NCI-H146 (cell line): ENCODE measurements at regions not wholly inside any gene's neighbourhood (a gene's known extent, or its start where the extent isn't known, plus 50 kb on each side); places are given as distances from the start of the nearest gene placed in this dataset.

Experiments
- DNase-seq: peaks from one replicate; lab custom pipeline; 2025; lab: John Stamatoyannopoulos, UW

GRCh38 chr2:150585221-150585971 lies 97.9 kb upstream of the RND3 start:
- no peak for DNase-seq

DNA sequence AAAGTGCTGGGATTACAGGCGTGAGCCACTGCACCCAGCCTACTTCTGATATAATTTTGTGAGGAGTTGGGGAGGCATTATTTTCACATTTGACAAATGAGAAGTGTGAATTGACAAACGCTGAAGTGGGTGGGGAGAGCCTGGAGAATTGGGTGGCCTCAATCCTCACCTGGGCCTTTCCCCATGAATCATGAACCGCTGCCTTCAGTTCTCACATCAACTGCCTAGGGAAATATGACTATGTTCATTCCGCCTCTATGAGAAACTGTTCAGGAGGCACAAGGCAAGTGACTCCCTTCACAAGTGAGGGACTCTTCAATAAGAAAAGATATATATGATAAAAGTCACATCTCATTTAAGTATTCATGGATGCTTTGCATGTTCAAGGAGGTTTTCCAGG lies 96.6 kb upstream of the RND3 start:
- DNase-seq = no peak

- no peak for DNase-seq
These were observed 94.4 kb upstream of the RND3 start for GRCh38 chr2:150581717-150582472.

DNA sequence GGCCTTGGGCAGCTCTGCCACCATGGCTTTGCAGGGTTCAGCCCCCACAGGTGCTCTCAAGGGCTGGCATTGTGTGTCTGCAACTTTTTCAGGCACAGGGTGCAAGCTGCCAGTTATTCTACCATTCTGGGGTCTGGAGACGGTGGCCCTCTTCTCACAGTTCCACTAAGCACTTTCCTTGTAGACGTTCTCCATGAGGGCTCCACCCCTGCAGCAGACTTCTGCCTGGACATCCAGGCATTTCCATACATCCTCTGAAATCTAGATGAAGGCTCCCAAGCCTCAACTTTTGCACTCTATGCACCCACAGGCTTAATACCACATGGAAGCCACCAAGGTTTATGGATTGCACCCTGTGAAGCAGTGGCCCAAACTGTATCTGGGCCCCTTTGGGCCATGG lies 91.0 kb upstream of the RND3 start:
- no peak for DNase-seq

DNA sequence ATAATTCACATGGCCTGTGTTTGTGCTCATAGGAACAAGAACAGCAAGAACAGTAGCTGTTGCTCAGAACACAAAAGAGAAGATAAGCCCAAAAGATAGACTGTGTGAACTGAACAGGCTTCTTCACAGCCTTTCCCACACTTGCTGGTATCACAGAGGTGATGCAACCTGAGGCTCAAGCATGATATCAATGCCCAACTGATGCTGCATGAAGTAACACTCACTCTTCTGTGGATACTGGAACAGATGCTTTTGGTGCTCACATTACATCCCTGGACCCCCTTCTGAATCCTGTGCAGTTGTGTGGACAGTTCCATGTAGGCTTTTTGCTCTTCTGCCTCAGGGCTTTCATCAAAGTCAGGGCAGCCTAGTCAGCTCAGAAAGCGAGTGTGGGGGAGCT lies 88.4 kb upstream of the RND3 start:
- DNase-seq = no peak

- DNase-seq = no peak
These were observed 85.5 kb upstream of the RND3 start for GRCh38 chr2:150572961-150573395.

DNA sequence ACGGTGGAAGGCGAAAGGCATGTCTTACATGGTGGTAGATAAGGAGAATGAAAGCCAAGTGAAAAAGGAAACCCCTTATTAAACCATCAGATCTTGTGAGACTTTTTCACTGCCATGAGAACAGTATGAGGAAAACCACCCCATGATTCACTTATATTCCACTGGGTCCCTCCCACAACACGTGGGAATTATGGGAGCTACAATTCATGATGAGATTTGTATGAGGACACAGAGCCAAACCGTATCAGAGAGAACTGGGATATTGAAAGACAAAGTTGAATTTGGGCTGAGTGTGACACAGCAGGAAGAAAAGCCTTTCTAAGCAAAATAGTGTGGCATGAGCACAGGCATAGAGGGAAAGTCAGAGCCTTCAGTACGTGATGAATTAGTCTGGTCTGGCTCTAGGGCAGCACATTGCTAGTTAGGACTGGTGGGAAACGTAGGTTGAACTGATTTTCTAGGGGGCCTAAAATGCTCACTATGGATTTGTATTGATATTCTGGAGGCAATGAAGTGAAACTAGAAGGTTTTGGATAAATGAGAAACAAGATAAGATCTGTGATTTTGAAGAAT lies 84.8 kb upstream of the RND3 start:
- no peak for DNase-seq

DNA sequence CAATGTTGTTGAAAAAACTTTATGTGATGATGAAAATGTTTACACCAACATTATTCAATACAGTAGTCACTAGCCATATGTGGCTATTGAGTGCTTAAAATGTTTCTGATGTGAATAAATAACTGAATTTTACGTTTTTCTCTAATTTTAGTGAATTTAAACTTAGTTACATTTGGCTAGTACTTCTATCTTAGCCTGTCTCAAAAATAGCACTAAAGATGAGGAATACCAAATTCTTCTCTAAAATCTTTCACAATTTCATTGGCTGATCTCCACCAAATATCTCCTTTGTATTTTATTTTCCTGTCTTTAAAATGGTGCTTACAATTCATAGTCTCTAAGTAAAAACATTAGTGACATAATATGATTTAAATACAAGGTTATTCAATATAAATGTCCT lies 83.7 kb upstream of the RND3 start:
- DNase-seq = no peak

- DNase-seq = no peak
These were observed 83.2 kb upstream of the RND3 start for GRCh38 chr2:150570712-150571111.

GRCh38 chr2:150569761-150570160 lies 82.3 kb upstream of the RND3 start:
- DNase-seq = no peak

GRCh38 chr2:150567771-150568301 lies 80.4 kb upstream of the RND3 start:
- no peak for DNase-seq

GRCh38 chr2:150566289-150566688 lies 78.8 kb upstream of the RND3 start:
- no peak for DNase-seq

GRCh38 chr2:150561076-150561475 lies 73.6 kb upstream of the RND3 start:
- no peak for DNase-seq

DNA sequence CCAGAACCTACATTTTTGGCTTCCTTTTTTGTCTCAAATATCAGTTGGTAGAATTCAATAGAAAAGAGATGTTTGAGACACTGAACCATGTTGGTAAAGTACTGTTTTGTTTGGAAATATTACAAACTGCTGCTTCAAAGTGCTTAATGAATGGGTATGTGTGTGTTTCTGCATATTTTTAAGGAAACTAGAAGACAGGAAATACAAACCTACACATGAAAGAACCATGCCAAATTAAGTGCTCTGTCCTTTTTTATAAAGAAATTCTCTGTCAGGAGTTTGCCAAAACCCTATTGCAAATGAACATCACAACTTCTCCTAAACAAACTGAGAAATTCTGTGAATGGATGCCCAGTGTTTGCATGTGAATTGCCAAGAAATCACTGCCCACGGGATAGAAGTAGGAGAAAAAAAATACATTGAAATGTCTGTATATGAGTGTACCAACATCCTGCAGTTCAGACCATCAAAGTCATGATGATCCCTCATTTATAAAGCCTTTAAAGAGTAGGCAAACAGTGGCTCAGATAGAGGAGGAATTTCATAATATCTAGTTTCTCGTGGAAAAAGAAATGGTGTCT lies 69.6 kb upstream of the RND3 start:
- DNase-seq = no peak

DNA sequence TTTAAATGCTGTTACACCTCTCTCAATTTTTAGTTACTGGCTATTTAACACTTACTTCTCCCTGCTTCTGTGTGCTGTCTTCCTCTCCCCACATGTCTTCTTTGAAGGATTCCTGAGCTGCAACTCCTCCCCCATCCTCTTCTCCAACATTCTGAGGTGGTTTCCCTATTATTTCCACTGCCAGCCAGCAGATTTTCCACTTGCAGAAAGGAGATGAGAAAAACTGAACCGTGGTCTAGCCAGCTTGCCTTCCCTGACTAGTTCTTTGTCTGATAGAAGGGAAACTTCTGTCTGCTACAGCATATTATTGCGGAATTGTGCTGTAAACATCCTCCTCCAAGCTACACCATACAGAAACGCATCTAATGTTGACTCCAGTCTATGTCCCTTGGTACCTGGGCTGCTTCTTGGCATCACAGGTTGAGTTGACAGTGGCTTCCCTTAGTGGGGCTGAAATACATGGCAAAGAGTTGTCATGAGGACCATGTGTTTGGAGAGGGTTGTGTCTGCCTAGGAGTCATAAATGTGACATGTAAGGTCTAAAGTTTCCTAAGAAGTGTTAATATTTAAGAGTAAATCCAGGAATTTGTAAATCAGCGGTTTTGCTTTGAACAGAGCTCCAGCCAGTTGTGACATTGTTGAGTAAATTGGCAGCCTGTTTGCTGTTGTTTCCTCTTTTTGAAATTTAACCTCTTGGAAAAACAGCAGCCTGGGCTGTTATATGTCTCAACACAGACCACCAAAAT lies 68.3 kb upstream of the RND3 start:
- DNase-seq = no peak

DNA sequence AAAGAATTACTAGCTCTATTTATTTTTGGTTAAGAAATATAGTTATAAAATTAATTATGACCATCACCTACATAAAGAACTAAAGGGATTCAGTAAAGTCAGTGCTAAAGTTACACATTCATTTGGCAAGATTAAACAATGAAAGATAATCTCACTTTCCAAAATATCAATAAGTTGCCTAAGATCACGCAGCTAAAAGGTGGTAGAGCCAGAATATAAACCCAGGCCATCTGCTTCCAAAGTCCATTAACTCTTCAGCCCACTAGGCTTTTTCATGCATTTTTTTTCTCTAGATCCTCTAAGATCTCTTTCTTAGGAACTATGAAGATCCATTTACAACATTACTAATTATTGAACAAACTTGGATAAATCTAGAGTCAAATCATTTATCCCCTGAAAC lies 66.6 kb upstream of the RND3 start:
- DNase-seq = no peak

DNA sequence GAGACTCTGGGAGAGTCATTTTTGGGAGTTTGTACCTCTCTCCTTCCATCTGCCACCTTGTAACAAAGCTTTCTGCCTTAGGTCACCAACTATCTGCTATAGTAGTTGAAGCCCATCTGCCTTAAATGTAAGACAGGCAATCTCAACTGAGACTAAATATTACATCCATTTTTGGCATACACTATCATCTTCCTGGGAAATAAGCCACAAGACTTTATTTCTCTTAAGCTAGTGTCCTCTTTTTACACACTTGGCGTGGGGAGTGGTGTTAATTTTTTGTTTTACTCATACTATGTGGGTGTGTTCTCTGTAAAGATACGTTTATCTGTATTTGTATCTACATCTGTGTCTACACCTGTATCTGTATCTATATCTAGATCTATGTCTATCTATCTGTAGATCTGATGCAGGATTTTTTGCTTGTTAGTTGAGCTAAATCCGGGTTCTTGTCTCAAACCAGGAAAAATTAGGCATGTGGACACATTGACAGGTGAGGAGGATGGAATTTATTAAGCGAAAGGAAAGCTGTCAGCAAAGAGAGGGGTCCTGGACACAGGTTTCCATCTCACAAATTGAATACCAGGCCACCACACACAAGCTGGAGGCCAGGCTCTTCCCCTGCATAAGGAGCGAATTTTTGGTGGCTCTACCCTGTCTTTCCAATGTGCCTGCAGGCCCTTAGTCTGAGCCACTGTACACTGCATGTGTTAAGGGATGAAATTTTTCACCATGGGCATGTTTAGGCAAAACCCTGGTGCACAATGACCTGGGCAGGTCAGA lies 64.8 kb upstream of the RND3 start:
- no peak for DNase-seq

DNA sequence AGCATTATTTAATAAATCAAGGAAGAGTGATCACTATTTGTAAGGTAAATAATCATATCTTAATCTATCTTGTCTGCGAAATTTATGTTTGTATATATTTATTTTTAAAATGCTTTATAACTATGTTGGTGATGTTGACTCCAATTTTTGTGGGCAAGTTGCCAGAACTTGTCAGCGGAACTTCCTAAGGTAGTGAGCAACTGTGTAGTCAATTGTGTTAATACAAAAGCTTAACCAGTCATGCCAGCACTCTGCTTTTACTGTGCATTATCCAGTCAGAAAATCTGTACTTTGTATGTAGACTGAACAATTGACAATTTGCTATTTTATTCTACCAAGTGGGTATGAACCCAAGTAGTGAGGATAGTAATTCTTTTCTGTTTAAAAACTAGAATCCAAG lies 61.9 kb upstream of the RND3 start:
- no peak for DNase-seq

DNA sequence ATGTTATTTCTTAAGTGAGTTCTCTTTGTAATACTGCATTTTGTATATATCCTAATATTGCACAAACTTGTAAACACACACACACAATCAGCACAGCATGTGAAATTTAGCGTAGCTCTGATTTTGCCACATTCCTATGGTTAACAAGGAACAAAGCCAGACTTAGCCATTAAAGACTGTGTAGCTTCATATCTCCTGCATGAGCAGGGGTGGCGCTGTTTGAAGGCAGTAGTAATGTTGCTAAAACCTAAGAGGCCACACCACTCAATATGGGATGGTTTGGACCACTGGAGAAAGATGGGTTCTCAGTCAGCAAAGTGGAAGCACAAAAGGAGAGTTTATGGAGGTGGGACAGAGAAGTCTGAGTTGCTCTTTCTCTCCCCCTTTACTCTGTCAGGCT lies 61.1 kb upstream of the RND3 start:
- no peak for DNase-seq

DNA sequence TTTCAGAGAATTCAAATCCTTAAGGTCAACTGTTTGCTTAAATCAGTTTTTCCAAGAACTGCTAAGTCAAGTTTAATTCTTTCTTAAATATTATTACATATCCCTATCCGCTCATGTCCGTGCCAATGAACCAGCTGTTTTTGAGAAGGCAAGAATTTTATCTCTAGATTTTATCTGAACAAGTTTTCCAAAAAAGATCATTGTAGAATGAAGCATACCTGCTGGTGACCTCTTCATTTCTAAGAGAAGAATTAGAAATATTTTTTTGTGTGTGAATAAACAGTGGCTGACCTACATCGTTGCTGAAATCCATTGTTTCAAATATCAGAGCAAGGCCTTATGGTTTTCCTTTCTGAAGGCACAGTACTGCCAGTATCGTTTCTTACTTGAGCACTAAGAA lies 58.4 kb upstream of the RND3 start:
- no peak for DNase-seq

DNA sequence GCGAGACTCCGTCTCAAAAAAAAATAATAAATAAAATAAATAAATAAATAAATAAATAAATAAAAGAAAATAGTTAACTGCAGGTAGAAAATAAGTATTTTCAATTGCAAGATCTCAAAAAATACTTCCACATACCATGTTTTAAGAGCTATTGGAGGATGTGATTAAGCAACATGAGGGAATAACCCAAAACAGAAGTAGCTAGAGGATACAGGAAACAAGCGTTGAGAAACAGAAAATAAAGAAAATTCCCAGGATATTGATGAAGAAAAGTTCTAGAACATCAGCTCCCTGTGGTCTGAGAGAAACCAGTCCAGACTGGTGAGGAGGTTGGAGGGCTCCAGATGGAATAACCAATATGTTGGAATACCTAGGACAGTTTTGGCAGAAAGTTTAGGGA lies 57.3 kb upstream of the RND3 start:
- no peak for DNase-seq
